ENCODE measurements at regions not wholly inside any gene's neighbourhood (a gene's known extent, or its start where the extent isn't known, plus 50 kb on each side); places are given as distances from the start of the nearest gene placed in this dataset.

DNA sequence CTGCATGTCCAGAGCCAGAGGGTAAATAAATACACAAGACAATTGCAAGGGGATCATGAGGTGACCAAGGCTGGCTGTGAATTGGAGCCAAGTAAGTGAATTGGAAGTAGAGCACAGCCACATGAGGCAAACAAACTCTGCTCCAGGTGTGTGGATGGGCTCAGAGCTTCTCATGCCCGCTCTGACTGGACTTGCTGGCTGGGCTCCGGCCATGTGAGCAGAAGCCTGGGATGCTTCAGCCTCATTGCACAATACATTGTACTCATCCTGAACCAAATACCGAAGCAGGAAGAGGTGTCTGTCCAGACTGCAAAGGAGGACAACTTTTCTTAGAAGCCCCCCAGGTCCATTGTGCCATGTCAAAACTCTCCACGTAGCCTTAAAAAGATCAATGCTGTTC, 193.0 kb downstream of the TTC8 start:
- TF ChIP-seq, protein P1, sequence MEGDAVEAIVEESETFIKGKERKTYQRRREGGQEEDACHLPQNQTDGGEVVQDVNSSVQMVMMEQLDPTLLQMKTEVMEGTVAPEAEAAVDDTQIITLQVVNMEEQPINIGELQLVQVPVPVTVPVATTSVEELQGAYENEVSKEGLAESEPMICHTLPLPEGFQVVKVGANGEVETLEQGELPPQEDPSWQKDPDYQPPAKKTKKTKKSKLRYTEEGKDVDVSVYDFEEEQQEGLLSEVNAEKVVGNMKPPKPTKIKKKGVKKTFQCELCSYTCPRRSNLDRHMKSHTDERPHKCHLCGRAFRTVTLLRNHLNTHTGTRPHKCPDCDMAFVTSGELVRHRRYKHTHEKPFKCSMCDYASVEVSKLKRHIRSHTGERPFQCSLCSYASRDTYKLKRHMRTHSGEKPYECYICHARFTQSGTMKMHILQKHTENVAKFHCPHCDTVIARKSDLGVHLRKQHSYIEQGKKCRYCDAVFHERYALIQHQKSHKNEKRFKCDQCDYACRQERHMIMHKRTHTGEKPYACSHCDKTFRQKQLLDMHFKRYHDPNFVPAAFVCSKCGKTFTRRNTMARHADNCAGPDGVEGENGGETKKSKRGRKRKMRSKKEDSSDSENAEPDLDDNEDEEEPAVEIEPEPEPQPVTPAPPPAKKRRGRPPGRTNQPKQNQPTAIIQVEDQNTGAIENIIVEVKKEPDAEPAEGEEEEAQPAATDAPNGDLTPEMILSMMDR (IDR thresholded peaks at IDR 0.05): no peak
- WGBS, 2 donors: 85 to 88% methylated on average over 4 of the region's 4 CpGs
- Histone ChIP-seq H3K27me3 (peaks cover 0 to 34% (median 8%) of the 10 kb centered on the region in 7 donors), H3K36me3 (no peaks in the 10 kb centered on the region), H3K4me1 (no peaks in the 10 kb centered on the region), H3K9me3 (no peaks in the 10 kb centered on the region), H3K27ac (no peak overlapping the region), H3K4me3 (no peak overlapping the region)
- ATAC-seq (no peak), DNase-seq (no peak)
- intact Hi-C loops (cut with DNase I): no loop called here

DNA sequence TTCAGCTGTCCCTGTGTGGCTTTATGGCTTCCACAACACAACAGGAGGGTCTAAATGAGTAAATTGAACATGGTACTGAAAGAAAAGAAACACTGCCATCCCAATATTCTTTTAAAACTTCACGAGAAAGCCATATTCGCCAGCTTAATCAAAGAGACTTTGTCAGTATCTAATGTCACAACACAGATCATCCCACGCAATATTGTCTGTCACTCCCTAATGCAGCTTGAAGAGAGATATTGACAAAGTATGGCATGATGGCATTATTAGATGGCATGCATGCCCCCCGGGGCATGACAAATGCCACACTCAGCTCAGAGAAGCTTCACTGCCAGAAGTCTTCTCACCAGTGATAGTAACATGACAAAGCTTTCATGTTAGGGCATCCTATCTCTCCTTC, 197.8 kb downstream of the TTC8 start:
- intact Hi-C loops (cut with DNase I): loop anchor here in 1 of 10 donors (10.0 kb wide), 1 partner anchor 753 kb away; no protein-coding TSS in a partner anchor
- Histone ChIP-seq H3K36me3 (no peaks in the 10 kb centered on the region), H3K4me1 (peaks cover 4 to 26% (median 7%) of the 10 kb centered on the region in 9 donors), H3K27me3 (peaks cover 0 to 61% (median 31%) of the 10 kb centered on the region in 7 donors), H3K4me3 (no peak overlapping the region), H3K9me3 (no peaks in the 10 kb centered on the region), H3K27ac (no peak overlapping the region)
- WGBS, 2 donors: 72 to 88% methylated on average over 4 of the region's 4 CpGs
- DNase-seq (no peak), ATAC-seq (no peak)
- TF ChIP-seq, protein P1 (IDR thresholded peaks at IDR 0.05): no peak

DNA sequence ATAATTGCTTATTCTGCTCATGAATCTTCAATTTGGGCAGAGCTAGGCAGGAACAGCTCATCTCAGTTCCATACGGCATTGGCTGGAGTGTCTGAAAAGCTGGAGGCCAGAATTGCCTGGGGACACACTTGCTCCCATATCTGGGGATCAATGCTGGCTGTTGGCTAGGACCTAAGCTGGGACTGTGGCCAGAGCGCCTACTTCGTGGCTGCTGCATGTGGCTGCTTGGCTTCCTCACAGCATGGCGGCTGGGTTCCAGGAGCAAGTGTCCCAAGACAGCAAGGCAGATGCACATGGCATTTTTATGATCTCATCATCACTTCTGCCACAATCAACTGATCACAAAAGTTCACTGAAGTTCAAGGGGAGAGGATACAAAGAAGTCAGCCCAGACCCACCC, 200.2 kb downstream of the TTC8 start:
- peaks cover 0 to 77% (median 53%) of the 10 kb centered on the region in 7 donors for H3K27me3 ChIP-seq
- H3K36me3 ChIP-seq: no peaks in the 10 kb centered on the region
- H3K9me3 ChIP-seq: peaks cover 0 to 4% (median 0%) of the 10 kb centered on the region in 11 donors
- H3K27ac ChIP-seq: no peak overlapping the region
- DNase-seq (no peak), ATAC-seq (no peak)
- 85 to 88% methylated on average over 4 of the region's 4 CpGs for WGBS, 2 donors
- no peak overlapping the region for H3K4me3 ChIP-seq
- H3K4me1 ChIP-seq: peaks cover 4 to 32% (median 12%) of the 10 kb centered on the region in 9 donors
- TF ChIP-seq, protein P1 (IDR thresholded peaks at IDR 0.05): no peak
- intact Hi-C loops (cut with DNase I): loop anchor here in 6 of 10 donors (5.0 to 10.0 kb wide), 4 partner anchors 750 to 893 kb away; no protein-coding TSS in a partner anchor

DNA sequence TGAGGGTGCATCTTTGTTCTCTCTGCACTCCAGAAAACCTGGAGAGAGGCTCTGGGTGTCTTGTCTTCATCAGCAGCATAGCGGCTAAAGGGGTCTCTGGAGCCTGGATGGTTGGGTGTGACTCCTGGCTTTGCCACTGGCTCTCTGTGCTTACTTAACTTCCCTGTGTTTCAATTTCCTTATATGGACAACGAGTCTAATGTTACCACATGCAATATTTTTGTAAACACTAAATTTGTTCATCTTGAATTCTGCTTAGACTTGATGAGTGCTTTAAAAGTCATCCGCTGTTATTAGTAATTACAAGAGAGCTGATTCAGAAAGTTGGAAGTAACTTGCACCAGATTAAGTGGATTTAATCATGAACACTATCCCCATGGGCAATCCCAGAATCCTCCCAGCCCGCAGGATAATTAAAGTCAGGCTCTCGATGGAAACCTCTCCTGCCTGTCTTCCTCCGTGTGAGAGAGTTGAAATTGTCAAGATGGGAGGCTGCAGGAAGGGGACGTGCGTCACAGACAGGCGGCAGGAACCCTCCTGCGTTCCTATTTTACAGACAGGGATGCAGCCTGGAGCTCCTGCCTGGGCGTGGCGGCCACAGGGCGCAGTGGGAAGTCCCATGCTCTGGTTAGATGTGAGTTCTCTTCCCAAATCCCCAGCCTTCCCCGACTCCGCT, 201.2 kb downstream of the TTC8 start:
- H3K9me3 ChIP-seq: peaks cover 0 to 4% (median 0%) of the 10 kb centered on the region in 11 donors
- DNase-seq (peak in 1 of 2 donors; percentile 19), ATAC-seq (peak in 7 of 8 donors; percentile 13 to 60 (median 27))
- TF ChIP-seq, protein P1 (IDR thresholded peaks at IDR 0.05): no peak
- H3K27me3 ChIP-seq: peaks cover 0 to 76% (median 61%) of the 10 kb centered on the region in 7 donors
- H3K4me1 ChIP-seq: peaks cover 4 to 32% (median 12%) of the 10 kb centered on the region in 9 donors
- no peaks in the 10 kb centered on the region for H3K36me3 ChIP-seq
- H3K27ac ChIP-seq: peak overlapping the region in 1 of 10 donors; percentile 53
- 37 to 40% methylated on average over 15 of the region's 15 CpGs for WGBS, 2 donors
- intact Hi-C loops (cut with DNase I): loop anchor here in 7 of 10 donors (2.0 to 10.0 kb wide), 5 partner anchors 749 to 892 kb away; no protein-coding TSS in a partner anchor
- no peak overlapping the region for H3K4me3 ChIP-seq

Data from heart right ventricle (tissue), 16 donors.